OCI-LY3 (cell line): ENCODE measurements at regions not wholly inside any gene's neighbourhood (a gene's known extent, or its start where the extent isn't known, plus 50 kb on each side); places are given as distances from the start of the nearest gene placed in this dataset.

Source experiments
- EZH2phosphoT487 ChIP-seq: fragments of 200-600 bp; shearing (Covaris generic); IDR thresholded peaks from 2 replicates; pipeline ENCODE4 v1.6.1; 2018; ENCODE audit warnings: antibody characterized with exemption, mixed run types, low read depth
- TF ChIP-seq, protein P1 (sequence below): fragments of 200-600, 300-600 bp; sonication (generic); IDR thresholded peaks from 2 replicates; pipeline ENCODE4 v1.5.1; 2014; ENCODE audit warnings: antibody characterized with exemption, low read length, low read depth

DNA sequence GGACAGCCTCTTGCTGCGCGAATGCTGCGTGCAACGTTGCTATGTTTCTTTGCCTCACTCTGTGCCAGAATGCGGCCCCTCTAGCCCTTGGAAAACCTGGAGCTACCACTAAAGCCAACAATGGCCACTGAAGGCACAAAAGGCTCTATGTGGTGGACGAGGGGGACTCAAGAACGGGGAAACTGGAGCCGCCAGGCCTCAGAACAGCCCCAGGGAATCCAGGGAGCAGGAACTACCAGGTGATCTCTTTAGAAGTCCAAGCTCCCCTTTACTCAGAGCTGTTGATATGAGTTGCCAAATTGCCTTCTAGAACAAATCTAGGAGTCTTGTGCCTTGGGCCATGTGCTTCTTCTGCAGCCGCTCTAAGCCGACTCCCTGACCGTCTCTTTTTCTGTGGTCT lies 113.8 kb upstream of the ERRFI1 start:
- TF ChIP-seq, protein P1, sequence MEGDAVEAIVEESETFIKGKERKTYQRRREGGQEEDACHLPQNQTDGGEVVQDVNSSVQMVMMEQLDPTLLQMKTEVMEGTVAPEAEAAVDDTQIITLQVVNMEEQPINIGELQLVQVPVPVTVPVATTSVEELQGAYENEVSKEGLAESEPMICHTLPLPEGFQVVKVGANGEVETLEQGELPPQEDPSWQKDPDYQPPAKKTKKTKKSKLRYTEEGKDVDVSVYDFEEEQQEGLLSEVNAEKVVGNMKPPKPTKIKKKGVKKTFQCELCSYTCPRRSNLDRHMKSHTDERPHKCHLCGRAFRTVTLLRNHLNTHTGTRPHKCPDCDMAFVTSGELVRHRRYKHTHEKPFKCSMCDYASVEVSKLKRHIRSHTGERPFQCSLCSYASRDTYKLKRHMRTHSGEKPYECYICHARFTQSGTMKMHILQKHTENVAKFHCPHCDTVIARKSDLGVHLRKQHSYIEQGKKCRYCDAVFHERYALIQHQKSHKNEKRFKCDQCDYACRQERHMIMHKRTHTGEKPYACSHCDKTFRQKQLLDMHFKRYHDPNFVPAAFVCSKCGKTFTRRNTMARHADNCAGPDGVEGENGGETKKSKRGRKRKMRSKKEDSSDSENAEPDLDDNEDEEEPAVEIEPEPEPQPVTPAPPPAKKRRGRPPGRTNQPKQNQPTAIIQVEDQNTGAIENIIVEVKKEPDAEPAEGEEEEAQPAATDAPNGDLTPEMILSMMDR: no peak
- TF ChIP-seq EZH2phosphoT487: no peak
